ACC112 (cell line): ENCODE measurements at regions not wholly inside any gene's neighbourhood (a gene's known extent, or its start where the extent isn't known, plus 50 kb on each side); places are given as distances from the start of the nearest gene placed in this dataset.
"Not testable (repeated sequence)": the region's sequence is repeated elsewhere in the genome, so short reads cannot be mapped to it uniquely, and the experiment has no call there.

Experiments used
- H2AFZ ChIP-seq: fragments of 200-600 bp; sonication (generic); one replicate; pipeline ENCODE4 v1.6.0; 2017; ENCODE audit warnings: antibody characterized with exemption, low read length; ENCODE audit not compliant: unreplicated experiment
- H3K27ac ChIP-seq: fragments of 200-600 bp; sonication (generic); 2 replicates; pipeline ENCODE4 v1.5.1; 2014; ENCODE audit warnings: low read depth, mild to moderate bottlenecking, antibody characterized with exemption, low read length, moderate library complexity
- H3K27me3 ChIP-seq: fragments of 200-600 bp; sonication (generic); 2 replicates; pipeline ENCODE4 v1.6.1; 2014; ENCODE audit warnings: mild to moderate bottlenecking, antibody characterized with exemption, low read length, moderate library complexity, mixed read lengths; ENCODE audit not compliant: insufficient read depth
- H3K36me3 ChIP-seq: fragments of 200-600 bp; sonication (generic); 2 replicates; pipeline ENCODE4 v1.6.1; 2016; ENCODE audit warnings: mild to moderate bottlenecking, antibody characterized with exemption, low read length, moderate library complexity, mixed read lengths; ENCODE audit not compliant: insufficient read depth
- H3K4me1 ChIP-seq: fragments of 200-600 bp; sonication (generic); one replicate; pipeline ENCODE4 v1.6.1; 2016; ENCODE audit warnings: low read length, mixed read lengths; ENCODE audit not compliant: insufficient read depth, unreplicated experiment, control insufficient read depth
- H3K4me3 ChIP-seq: fragments of 200-600 bp; sonication (generic); 2 replicates; pipeline ENCODE4 v1.5.1; 2014; ENCODE audit warnings: mild to moderate bottlenecking, low read depth, low read length
- H3K79me2 ChIP-seq: fragments of 200-600 bp; sonication (generic); one replicate; pipeline ENCODE4 v1.6.0; 2016; ENCODE audit warnings: low read length; ENCODE audit not compliant: control insufficient read depth, unreplicated experiment, insufficient read depth

GRCh38 chr4:93950239-93950638 lies 121.7 kb downstream of the ATOH1 start:
- H3K27ac ChIP-seq, H3K36me3 ChIP-seq, H3K4me1 ChIP-seq, H2AFZ ChIP-seq, H3K4me3 ChIP-seq, H3K27me3 ChIP-seq, H3K79me2 ChIP-seq: not testable (repeated sequence)

- Histone ChIP-seq H3K27me3 (no peaks in the 10 kb centered on the region), H3K36me3 (no peaks in the 10 kb centered on the region), H2AFZ (no peak overlapping the region), H3K4me1 (no peaks in the 10 kb centered on the region), H3K27ac (no peak overlapping the region), H3K79me2 (no peaks in the 10 kb centered on the region), H3K4me3 (no peak overlapping the region)
These were observed 128.6 kb downstream of the ATOH1 start for GRCh38 chr4:93957186-93957585.

- no peaks in the 10 kb centered on the region for H3K27me3 ChIP-seq
- H3K36me3 ChIP-seq = no peaks in the 10 kb centered on the region
- H2AFZ ChIP-seq = no peak overlapping the region
- no peaks in the 10 kb centered on the region for H3K79me2 ChIP-seq
- H3K27ac ChIP-seq = no peak overlapping the region
- no peaks in the 10 kb centered on the region for H3K4me1 ChIP-seq
- no peak overlapping the region for H3K4me3 ChIP-seq
These were observed 131.9 kb downstream of the ATOH1 start for GRCh38 chr4:93960450-93960849.

- no peaks in the 10 kb centered on the region for H3K79me2 ChIP-seq
These were observed 132.4 kb downstream of the ATOH1 start for GRCh38 chr4:93960916-93961315.

GRCh38 chr4:93981594-93981993 lies 153.0 kb downstream of the ATOH1 start:
- Histone ChIP-seq H3K4me3 (no peak overlapping the region), H3K4me1 (no peaks in the 10 kb centered on the region), H3K27ac (no peak overlapping the region), H2AFZ (no peak overlapping the region), H3K27me3 (no peaks in the 10 kb centered on the region), H3K79me2 (no peaks in the 10 kb centered on the region), H3K36me3 (no peaks in the 10 kb centered on the region)

More at GRCh38 chr4:93960916-93961315, 132.4 kb downstream of the ATOH1 start:
- no peak overlapping the region for H3K27ac ChIP-seq
- H3K4me3 ChIP-seq = no peak overlapping the region
- H2AFZ ChIP-seq = no peak overlapping the region
- H3K27me3 ChIP-seq = no peaks in the 10 kb centered on the region
- no peaks in the 10 kb centered on the region for H3K4me1 ChIP-seq
- H3K36me3 ChIP-seq = no peaks in the 10 kb centered on the region

GRCh38 chr4:93982255-93982654 lies 153.7 kb downstream of the ATOH1 start:
- Histone ChIP-seq H3K36me3 (no peaks in the 10 kb centered on the region), H3K27ac (no peak overlapping the region), H3K4me3 (no peak overlapping the region)

GRCh38 chr4:93983140-93983539 lies 154.6 kb downstream of the ATOH1 start:
- H2AFZ ChIP-seq = no peak overlapping the region
- no peaks in the 10 kb centered on the region for H3K4me1 ChIP-seq
- H3K4me3 ChIP-seq = no peak overlapping the region
- H3K27ac ChIP-seq = no peak overlapping the region
- no peaks in the 10 kb centered on the region for H3K79me2 ChIP-seq
- H3K27me3 ChIP-seq = no peaks in the 10 kb centered on the region
- no peaks in the 10 kb centered on the region for H3K36me3 ChIP-seq

More at GRCh38 chr4:93982255-93982654, 153.7 kb downstream of the ATOH1 start:
- Histone ChIP-seq H2AFZ (no peak overlapping the region), H3K79me2 (no peaks in the 10 kb centered on the region), H3K27me3 (no peaks in the 10 kb centered on the region), H3K4me1 (no peaks in the 10 kb centered on the region)

- Histone ChIP-seq H3K4me3 (no peak overlapping the region), H3K79me2 (no peaks in the 10 kb centered on the region), H3K27ac (no peak overlapping the region), H2AFZ (no peak overlapping the region), H3K4me1 (no peaks in the 10 kb centered on the region), H3K27me3 (no peaks in the 10 kb centered on the region), H3K36me3 (no peaks in the 10 kb centered on the region)
These were observed 165.8 kb downstream of the ATOH1 start for GRCh38 chr4:93994175-93994994.

GRCh38 chr4:93996895-93997294 lies 168.3 kb downstream of the ATOH1 start:
- no peaks in the 10 kb centered on the region for H3K36me3 ChIP-seq
- H3K79me2 ChIP-seq = no peaks in the 10 kb centered on the region
- no peaks in the 10 kb centered on the region for H3K4me1 ChIP-seq
- no peak overlapping the region for H3K27ac ChIP-seq
- no peaks in the 10 kb centered on the region for H3K27me3 ChIP-seq
- no peak overlapping the region for H3K4me3 ChIP-seq
- H2AFZ ChIP-seq = no peak overlapping the region

- no peaks in the 10 kb centered on the region for H3K4me1 ChIP-seq
- H3K79me2 ChIP-seq = no peaks in the 10 kb centered on the region
- H3K4me3 ChIP-seq = no peak overlapping the region
- no peak overlapping the region for H2AFZ ChIP-seq
- no peaks in the 10 kb centered on the region for H3K27me3 ChIP-seq
- no peaks in the 10 kb centered on the region for H3K36me3 ChIP-seq
- H3K27ac ChIP-seq = no peak overlapping the region
These were observed 172.0 kb downstream of the ATOH1 start for GRCh38 chr4:94000559-94000958.

GRCh38 chr4:94006932-94007331 lies 178.4 kb downstream of the ATOH1 start:
- no peaks in the 10 kb centered on the region for H3K4me1 ChIP-seq
- H3K27me3 ChIP-seq = no peaks in the 10 kb centered on the region
- H3K4me3 ChIP-seq = no peak overlapping the region
- no peaks in the 10 kb centered on the region for H3K79me2 ChIP-seq
- H3K27ac ChIP-seq = no peak overlapping the region
- H2AFZ ChIP-seq = no peak overlapping the region
- H3K36me3 ChIP-seq = no peaks in the 10 kb centered on the region
